ENCODE measurements at regions not wholly inside any gene's neighbourhood (a gene's known extent, or its start where the extent isn't known, plus 50 kb on each side); places are given as distances from the start of the nearest gene placed in this dataset.

DNA sequence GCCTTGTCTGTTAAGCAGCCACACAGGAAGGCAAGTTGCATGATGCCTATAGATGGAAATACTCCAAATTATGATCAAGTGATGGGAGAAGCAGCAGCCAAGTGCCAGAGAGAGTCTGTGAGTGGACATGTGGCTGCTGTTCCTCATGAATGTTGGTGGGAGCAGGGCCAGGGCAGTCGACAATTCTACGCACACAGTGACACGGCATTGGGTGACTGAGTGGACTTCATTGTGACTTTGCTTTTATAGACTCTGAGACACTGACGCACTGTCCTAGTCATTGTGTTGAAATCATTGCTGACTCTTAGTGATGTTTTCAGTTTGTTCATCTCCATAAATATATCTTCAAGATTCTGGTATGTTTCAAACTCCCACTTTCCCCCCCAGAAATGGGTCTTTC lies 246.3 kb upstream of the SEMA6D start:
- TF ChIP-seq EZH2phosphoT487 (IDR thresholded peaks at IDR 0.05; ENCODE audit: borderline replicate concordance, low read length) = no peak
- TF ChIP-seq, protein P1, sequence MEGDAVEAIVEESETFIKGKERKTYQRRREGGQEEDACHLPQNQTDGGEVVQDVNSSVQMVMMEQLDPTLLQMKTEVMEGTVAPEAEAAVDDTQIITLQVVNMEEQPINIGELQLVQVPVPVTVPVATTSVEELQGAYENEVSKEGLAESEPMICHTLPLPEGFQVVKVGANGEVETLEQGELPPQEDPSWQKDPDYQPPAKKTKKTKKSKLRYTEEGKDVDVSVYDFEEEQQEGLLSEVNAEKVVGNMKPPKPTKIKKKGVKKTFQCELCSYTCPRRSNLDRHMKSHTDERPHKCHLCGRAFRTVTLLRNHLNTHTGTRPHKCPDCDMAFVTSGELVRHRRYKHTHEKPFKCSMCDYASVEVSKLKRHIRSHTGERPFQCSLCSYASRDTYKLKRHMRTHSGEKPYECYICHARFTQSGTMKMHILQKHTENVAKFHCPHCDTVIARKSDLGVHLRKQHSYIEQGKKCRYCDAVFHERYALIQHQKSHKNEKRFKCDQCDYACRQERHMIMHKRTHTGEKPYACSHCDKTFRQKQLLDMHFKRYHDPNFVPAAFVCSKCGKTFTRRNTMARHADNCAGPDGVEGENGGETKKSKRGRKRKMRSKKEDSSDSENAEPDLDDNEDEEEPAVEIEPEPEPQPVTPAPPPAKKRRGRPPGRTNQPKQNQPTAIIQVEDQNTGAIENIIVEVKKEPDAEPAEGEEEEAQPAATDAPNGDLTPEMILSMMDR (IDR thresholded peaks at IDR 0.05; ENCODE audit: low read depth, low read length, poor library complexity, severe bottlenecking) = no peak
